Right ventricle myocardium superior (tissue), 1 donor: ENCODE measurements at regions not wholly inside any gene's neighbourhood (a gene's known extent, or its start where the extent isn't known, plus 50 kb on each side); places are given as distances from the start of the nearest gene placed in this dataset.

Source experiments
- ATAC-seq: fragments of 200-7000 bp; cut with Tn5 transposase; one replicate; pipeline ENCODE4 v1.9.1; 2020; ENCODE audit warnings: mild to moderate bottlenecking; ENCODE audit not compliant: poor library complexity
- DNase-seq: peaks from one replicate; pipeline ENCODE4 v3.0.0-alpha.2; 2020
- intact Hi-C: fragments of 100-400 bp; cut with DNase I; formaldehyde crosslinking; loops from one replicate; pipeline ENCODE4 v1.11.2; 2022
- donor health status: DM: no; HTN: yes; CAD: no; lungs with severe emphysema.

GRCh38 chr12:39144613-39145061, 239.2 kb upstream of the CPNE8 start:
- ATAC-seq: peak; percentile 52

GRCh38 chr12:39138268-39138667, 232.9 kb upstream of the CPNE8 start:
- DNase-seq: no peak
- intact Hi-C loops: no loop called here
- ATAC-seq: no peak

More at GRCh38 chr12:39144613-39145061, 239.2 kb upstream of the CPNE8 start:
- DNase-seq: no peak
- intact Hi-C loops: loop anchor here (5.0 kb wide), 1 partner anchor 128 kb away; no protein-coding TSS in a partner anchor

GRCh38 chr12:39127401-39127800, 222.0 kb upstream of the CPNE8 start:
- ATAC-seq: no peak
- no peak for DNase-seq
- intact Hi-C loops: no loop called here

GRCh38 chr12:39125566-39125965, 220.2 kb upstream of the CPNE8 start:
- DNase-seq: no peak
- intact Hi-C loops: no loop called here
- no peak for ATAC-seq

GRCh38 chr12:39124768-39125167, 219.4 kb upstream of the CPNE8 start:
- ATAC-seq (no peak), DNase-seq (no peak)
- intact Hi-C loops: no loop called here

- no peak for ATAC-seq
- no peak for DNase-seq
Measured at GRCh38 chr12:39123580-39124253, 218.3 kb upstream of the CPNE8 start.

GRCh38 chr12:39122562-39123204, 217.3 kb upstream of the CPNE8 start:
- ATAC-seq (no peak), DNase-seq (no peak)
- intact Hi-C loops: no loop called here

More at GRCh38 chr12:39123580-39124253, 218.3 kb upstream of the CPNE8 start:
- intact Hi-C loops: no loop called here

- DNase-seq (no peak), ATAC-seq (no peak)
- intact Hi-C loops: no loop called here
Measured at GRCh38 chr12:39116861-39117260, 211.5 kb upstream of the CPNE8 start.

- intact Hi-C loops: no loop called here
- DNase-seq (no peak), ATAC-seq (no peak)
Measured at GRCh38 chr12:39112064-39112463, 206.7 kb upstream of the CPNE8 start.

- DNase-seq (no peak), ATAC-seq (no peak)
- intact Hi-C loops: no loop called here
Measured at GRCh38 chr12:39105111-39105510, 199.7 kb upstream of the CPNE8 start.

GRCh38 chr12:39103552-39104165, 198.3 kb upstream of the CPNE8 start:
- DNase-seq: no peak
- intact Hi-C loops: loop anchor here (5.0 kb wide), 2 partner anchors 181 to 771 kb away; no protein-coding TSS in a partner anchor
- peak; percentile 94 for ATAC-seq

- no peak for DNase-seq
- intact Hi-C loops: loop anchor here (5.0 kb wide), 2 partner anchors 180 to 770 kb away; no protein-coding TSS in a partner anchor
- no peak for ATAC-seq
Measured at GRCh38 chr12:39102474-39103209, 197.3 kb upstream of the CPNE8 start.

- DNase-seq (no peak), ATAC-seq (no peak)
- intact Hi-C loops: no loop called here
Measured at GRCh38 chr12:39095636-39096330, 190.4 kb upstream of the CPNE8 start.

- intact Hi-C loops: no loop called here
- ATAC-seq (no peak), DNase-seq (no peak)
Measured at GRCh38 chr12:39081910-39082309, 176.5 kb upstream of the CPNE8 start.

GRCh38 chr12:39077226-39077625, 171.8 kb upstream of the CPNE8 start:
- ATAC-seq (no peak), DNase-seq (no peak)
- intact Hi-C loops: no loop called here

GRCh38 chr12:39074063-39074462, 168.7 kb upstream of the CPNE8 start:
- no peak for ATAC-seq
- DNase-seq: no peak
- intact Hi-C loops: no loop called here

GRCh38 chr12:39072658-39073057, 167.3 kb upstream of the CPNE8 start:
- intact Hi-C loops: no loop called here
- ATAC-seq: no peak
- DNase-seq: no peak

GRCh38 chr12:39071611-39072010, 166.2 kb upstream of the CPNE8 start:
- ATAC-seq (no peak), DNase-seq (no peak)
- intact Hi-C loops: no loop called here

GRCh38 chr12:39070775-39071174, 165.4 kb upstream of the CPNE8 start:
- ATAC-seq (no peak), DNase-seq (no peak)
- intact Hi-C loops: no loop called here
